PC-3 (cell line): ENCODE measurements at regions not wholly inside any gene's neighbourhood (a gene's known extent, or its start where the extent isn't known, plus 50 kb on each side); places are given as distances from the start of the nearest gene placed in this dataset.
A peak's percentile ranks its signal among the peaks of the same experiment; 100 is the strongest.

Experiments
- ATAC-seq: fragments of 200-7000 bp; cut with Tn5 transposase; 2 replicates; pipeline ENCODE4 v1.9.1; 2020; ENCODE audit warnings: mild to moderate bottlenecking, moderate library complexity
- BruUV-seq: library from RNA; stranded (reverse); fragments of 400-500 nt; replicated peaks from 2 replicates; lab custom pipeline; 2021; lab: Mats Ljungman, UMichigan
- CTCF ChIA-PET: fragments of 300-600 bp; sonication (Branson Sonifier 250); formaldehyde crosslinking; loops from one replicate; lab custom pipeline; 2022; ENCODE audit warnings: antibody characterized with exemption; lab: Charles Lee
- POLR2A ChIA-PET: fragments of 300-600 bp; sonication (Branson Sonifier 250); formaldehyde crosslinking; loops from one replicate; lab custom pipeline; 2022; ENCODE audit warnings: antibody characterized with exemption; ENCODE audit not compliant: unreplicated experiment; lab: Charles Lee
- DNase-seq: peaks from one replicate; pipeline ENCODE4 v3.0.0-alpha.2; 2015
- H2AFZ ChIP-seq: fragments of 300-600 bp; sonication (generic); 2 replicates; pipeline ENCODE4 v1.6.0; 2016; ENCODE audit warnings: antibody characterized with exemption, low read length
- H3F3A ChIP-seq: fragments of 300-600 bp; sonication (generic); one replicate; pipeline ENCODE4 v1.6.0; 2017; ENCODE audit warnings: antibody characterized with exemption, low read length, control low read depth, mild to moderate bottlenecking; ENCODE audit not compliant: unreplicated experiment
- H3K27ac ChIP-seq: fragments of 300-600 bp; sonication (generic); 2 replicates; pipeline ENCODE4 v1.5.1; 2016; ENCODE audit warnings: mild to moderate bottlenecking, low read length
- H3K27me3 ChIP-seq: fragments of 300-600 bp; sonication (generic); 2 replicates; pipeline ENCODE4 v1.6.1; 2016; ENCODE audit warnings: low read length, mixed read lengths
- H3K36me3 ChIP-seq: fragments of 300-600 bp; sonication (generic); 2 replicates; pipeline ENCODE4 v1.6.1; 2016; ENCODE audit warnings: low read depth, mixed run types, low read length, mixed read lengths
- H3K4me1 ChIP-seq: fragments of 300-600 bp; sonication (generic); 2 replicates; pipeline ENCODE4 v1.5.1; 2016; ENCODE audit warnings: low read length; ENCODE audit not compliant: insufficient read depth
- H3K4me2 ChIP-seq: fragments of 300-600 bp; sonication (generic); 2 replicates; pipeline ENCODE4 v1.6.0; 2016; ENCODE audit warnings: low read length
- H3K4me3 ChIP-seq: fragments of 300-600 bp; sonication (generic); 2 replicates; pipeline ENCODE4 v1.5.1; 2016; ENCODE audit warnings: mild to moderate bottlenecking, low read length, mixed read lengths
- H3K79me2 ChIP-seq: fragments of 300-600 bp; sonication (generic); 2 replicates; pipeline ENCODE4 v1.6.1; 2017; ENCODE audit warnings: low read length, mixed read lengths
- H3K9ac ChIP-seq: fragments of 300-600 bp; sonication (generic); 2 replicates; pipeline ENCODE4 v1.6.0; 2016; ENCODE audit warnings: mild to moderate bottlenecking, low read length
- H3K9me2 ChIP-seq: fragments of 300-600 bp; sonication (generic); replicated peaks from 2 replicates; pipeline ENCODE4 v1.6.1; 2016; ENCODE audit warnings: mixed run types, low read length, mixed read lengths
- H3K9me3 ChIP-seq: fragments of 300-600 bp; sonication (generic); 2 replicates; pipeline ENCODE4 v1.6.1; 2016; ENCODE audit warnings: low read length, mixed read lengths
- H4K20me1 ChIP-seq: fragments of 300-600 bp; sonication (generic); 2 replicates; pipeline ENCODE4 v1.6.1; 2016; ENCODE audit warnings: low read length, mixed read lengths
- CTCF ChIP-seq: fragments of 300-600 bp; sonication (generic); conservative IDR thresholded peaks from 2 replicates; pipeline ENCODE4 v1.5.1; 2017; ENCODE audit warnings: antibody characterized with exemption, low read depth, mild to moderate bottlenecking, low read length
- EZH2 ChIP-seq: fragments of 300-600 bp; sonication (generic); IDR thresholded peaks from one replicate; pipeline ENCODE4 v1.6.1; 2017; ENCODE audit warnings: antibody characterized with exemption, mild to moderate bottlenecking, low read length; ENCODE audit not compliant: unreplicated experiment
- EZH2phosphoT487 ChIP-seq: fragments of 300-600 bp; sonication (generic); IDR thresholded peaks from 2 replicates; pipeline ENCODE4 v1.6.1; 2018; ENCODE audit warnings: mild to moderate bottlenecking, antibody characterized with exemption, low read length, borderline replicate concordance
- intact Hi-C: fragments of 100-400 bp; cut with micrococcal nuclease; formaldehyde crosslinking; loops from 2 replicates; pipeline ENCODE4 v1.9.0; 2023

GRCh38 chr2:239661334-239662312 lies 260.8 kb upstream of the HDAC4 start:
- H3K27me3 ChIP-seq = peaks cover 40% of the 10 kb centered on the region
- H3K9me3 ChIP-seq = no peaks in the 10 kb centered on the region
- H3K36me3 ChIP-seq = no peaks in the 10 kb centered on the region
- no peaks in the 10 kb centered on the region for H3K9me2 ChIP-seq
- no peaks in the 10 kb centered on the region for H3K79me2 ChIP-seq
- ChIA-PET POLR2A (no interaction called here), CTCF (no interaction called here)
- H3K27ac ChIP-seq = no peak overlapping the region
- DNase-seq (no peak), ATAC-seq (no peak)
- H3K4me2 ChIP-seq = no peak overlapping the region
- intact Hi-C loops = no loop called here
- no TSS peak for BruUV-seq
- TF ChIP-seq EZH2 = no peak
- TF ChIP-seq CTCF = no peak
- TF ChIP-seq EZH2phosphoT487 = no peak
- H2AFZ ChIP-seq = no peak overlapping the region
- no peak overlapping the region for H3K4me3 ChIP-seq
- no peaks in the 10 kb centered on the region for H3F3A ChIP-seq
- no peaks in the 10 kb centered on the region for H3K4me1 ChIP-seq
- H3K9ac ChIP-seq = no peak overlapping the region
- H4K20me1 ChIP-seq = no peaks in the 10 kb centered on the region

- ChIA-PET CTCF (no interaction called here), POLR2A (no interaction called here)
- no peak overlapping the region for H3K4me3 ChIP-seq
- no peaks in the 10 kb centered on the region for H3F3A ChIP-seq
- H4K20me1 ChIP-seq = no peaks in the 10 kb centered on the region
- H3K27me3 ChIP-seq = peaks cover 40% of the 10 kb centered on the region
- intact Hi-C loops = no loop called here
- no peak overlapping the region for H3K9ac ChIP-seq
- BruUV-seq = no TSS peak
- H2AFZ ChIP-seq = no peak overlapping the region
- H3K36me3 ChIP-seq = no peaks in the 10 kb centered on the region
- no peaks in the 10 kb centered on the region for H3K9me2 ChIP-seq
- H3K4me2 ChIP-seq = no peak overlapping the region
- H3K4me1 ChIP-seq = no peaks in the 10 kb centered on the region
- ATAC-seq = no peak
- peak; percentile 65 for DNase-seq
- H3K9me3 ChIP-seq = no peaks in the 10 kb centered on the region
- no peaks in the 10 kb centered on the region for H3K79me2 ChIP-seq
- no peak overlapping the region for H3K27ac ChIP-seq
- TF ChIP-seq CTCF (0 out of 2 replicates have a peak, but pooled peaks have one; percentile 10), EZH2 (no peak)
These were observed 259.8 kb upstream of the HDAC4 start for GRCh38 chr2:239660390-239661230.
